ENCODE measurements at regions not wholly inside any gene's neighbourhood (a gene's known extent, or its start where the extent isn't known, plus 50 kb on each side); places are given as distances from the start of the nearest gene placed in this dataset.

- Histone ChIP-seq H3K4me3 (ENCODE audit: low read length) (no peak overlapping the region), H3K4me2 (ENCODE audit: low read length) (no peak overlapping the region), H3K9me2 (ENCODE audit: insufficient read depth, low read length) (no peaks in the 10 kb centered on the region), H3K27ac (ENCODE audit: low read length) (no peak overlapping the region), H3K9me3 (ENCODE audit: low read length) (peaks cover 11% of the 10 kb centered on the region), H3K79me2 (replicated peaks; ENCODE audit: insufficient read depth, low read length) (no peaks in the 10 kb centered on the region), H3F3A (ENCODE audit: insufficient read depth, low read length, poor library complexity, severe bottlenecking) (no peaks in the 10 kb centered on the region), H3K27me3 (ENCODE audit: insufficient read depth, low read depth, low read length) (no peaks in the 10 kb centered on the region), H3K36me3 (ENCODE audit: insufficient read depth, low read length) (no peaks in the 10 kb centered on the region), H3K9ac (ENCODE audit: low read length) (no peak overlapping the region), H2AFZ (ENCODE audit: low read depth, low read length) (no peak overlapping the region), H4K20me1 (ENCODE audit: insufficient read depth) (no peaks in the 10 kb centered on the region)
- TF ChIP-seq POLR2AphosphoS5 (IDR thresholded peaks at IDR 0.05): no peak
- no peak for TF ChIP-seq EZH2 (IDR thresholded peaks at IDR 0.05; ENCODE audit: borderline replicate concordance, insufficient read depth, low read length, poor library complexity, severe bottlenecking)
- TF ChIP-seq SMC3 (conservative IDR thresholded peaks at IDR 0.05; ENCODE audit: poor library complexity): no peak
- TF ChIP-seq RAD21 (conservative IDR thresholded peaks at IDR 0.05): no peak
- TF ChIP-seq, protein P1, sequence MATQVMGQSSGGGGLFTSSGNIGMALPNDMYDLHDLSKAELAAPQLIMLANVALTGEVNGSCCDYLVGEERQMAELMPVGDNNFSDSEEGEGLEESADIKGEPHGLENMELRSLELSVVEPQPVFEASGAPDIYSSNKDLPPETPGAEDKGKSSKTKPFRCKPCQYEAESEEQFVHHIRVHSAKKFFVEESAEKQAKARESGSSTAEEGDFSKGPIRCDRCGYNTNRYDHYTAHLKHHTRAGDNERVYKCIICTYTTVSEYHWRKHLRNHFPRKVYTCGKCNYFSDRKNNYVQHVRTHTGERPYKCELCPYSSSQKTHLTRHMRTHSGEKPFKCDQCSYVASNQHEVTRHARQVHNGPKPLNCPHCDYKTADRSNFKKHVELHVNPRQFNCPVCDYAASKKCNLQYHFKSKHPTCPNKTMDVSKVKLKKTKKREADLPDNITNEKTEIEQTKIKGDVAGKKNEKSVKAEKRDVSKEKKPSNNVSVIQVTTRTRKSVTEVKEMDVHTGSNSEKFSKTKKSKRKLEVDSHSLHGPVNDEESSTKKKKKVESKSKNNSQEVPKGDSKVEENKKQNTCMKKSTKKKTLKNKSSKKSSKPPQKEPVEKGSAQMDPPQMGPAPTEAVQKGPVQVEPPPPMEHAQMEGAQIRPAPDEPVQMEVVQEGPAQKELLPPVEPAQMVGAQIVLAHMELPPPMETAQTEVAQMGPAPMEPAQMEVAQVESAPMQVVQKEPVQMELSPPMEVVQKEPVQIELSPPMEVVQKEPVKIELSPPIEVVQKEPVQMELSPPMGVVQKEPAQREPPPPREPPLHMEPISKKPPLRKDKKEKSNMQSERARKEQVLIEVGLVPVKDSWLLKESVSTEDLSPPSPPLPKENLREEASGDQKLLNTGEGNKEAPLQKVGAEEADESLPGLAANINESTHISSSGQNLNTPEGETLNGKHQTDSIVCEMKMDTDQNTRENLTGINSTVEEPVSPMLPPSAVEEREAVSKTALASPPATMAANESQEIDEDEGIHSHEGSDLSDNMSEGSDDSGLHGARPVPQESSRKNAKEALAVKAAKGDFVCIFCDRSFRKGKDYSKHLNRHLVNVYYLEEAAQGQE (IDR thresholded peaks at IDR 0.05; ENCODE audit: borderline replicate concordance): no peak
- no peak for TF ChIP-seq CTCF (IDR thresholded peaks at IDR 0.05; ENCODE audit: poor library complexity, severe bottlenecking)
- TF ChIP-seq TAF1 (IDR thresholded peaks at IDR 0.05; ENCODE audit: low read depth): no peak
- no peak for TF ChIP-seq MXI1 (conservative IDR thresholded peaks at IDR 0.05; ENCODE audit: poor library complexity, severe bottlenecking)
- no peak for TF ChIP-seq EP300 (conservative IDR thresholded peaks at IDR 0.05; ENCODE audit: poor library complexity, severe bottlenecking)
Measured at GRCh38 chr4:133068083-133068482, 81.0 kb upstream of the PCDH10 start.

- Histone ChIP-seq H2AFZ (ENCODE audit: low read depth, low read length) (no peak overlapping the region), H3K27me3 (ENCODE audit: insufficient read depth, low read depth, low read length) (no peaks in the 10 kb centered on the region), H3F3A (ENCODE audit: insufficient read depth, low read length, poor library complexity, severe bottlenecking) (no peaks in the 10 kb centered on the region)
Measured at GRCh38 chr4:133081246-133081645, 67.8 kb upstream of the PCDH10 start.

More at GRCh38 chr4:133081246-133081645, 67.8 kb upstream of the PCDH10 start:
- Histone ChIP-seq H3K36me3 (ENCODE audit: insufficient read depth, low read length) (no peaks in the 10 kb centered on the region), H3K4me3 (ENCODE audit: low read length) (no peak overlapping the region), H3K9ac (ENCODE audit: low read length) (no peak overlapping the region), H4K20me1 (ENCODE audit: insufficient read depth) (no peaks in the 10 kb centered on the region), H3K9me3 (ENCODE audit: low read length) (no peaks in the 10 kb centered on the region), H3K27ac (ENCODE audit: low read length) (no peak overlapping the region), H3K4me2 (ENCODE audit: low read length) (no peak overlapping the region), H3K79me2 (replicated peaks; ENCODE audit: insufficient read depth, low read length) (no peaks in the 10 kb centered on the region), H3K9me2 (ENCODE audit: insufficient read depth, low read length) (no peaks in the 10 kb centered on the region)
- TF ChIP-seq EZH2 (IDR thresholded peaks at IDR 0.05; ENCODE audit: borderline replicate concordance, insufficient read depth, low read length, poor library complexity, severe bottlenecking) (no peak), RAD21 (conservative IDR thresholded peaks at IDR 0.05) (no peak), MXI1 (conservative IDR thresholded peaks at IDR 0.05; ENCODE audit: poor library complexity, severe bottlenecking) (no peak), POLR2AphosphoS5 (IDR thresholded peaks at IDR 0.05) (no peak), EP300 (conservative IDR thresholded peaks at IDR 0.05; ENCODE audit: poor library complexity, severe bottlenecking) (no peak), TAF1 (IDR thresholded peaks at IDR 0.05; ENCODE audit: low read depth) (no peak), CTCF (IDR thresholded peaks at IDR 0.05; ENCODE audit: poor library complexity, severe bottlenecking) (no peak), SMC3 (conservative IDR thresholded peaks at IDR 0.05; ENCODE audit: poor library complexity) (no peak)
- TF ChIP-seq, protein P1 (IDR thresholded peaks at IDR 0.05; ENCODE audit: borderline replicate concordance): no peak
